Ovary (tissue), 7 donors: ENCODE measurements at regions not wholly inside any gene's neighbourhood (a gene's known extent, or its start where the extent isn't known, plus 50 kb on each side); places are given as distances from the start of the nearest gene placed in this dataset.

Experiments
- DNase-seq, 5 donors: peaks; one replicate each; pipeline ENCODE4 v3.0.0-alpha.2; 2019 to 2020
- H3K27ac ChIP-seq, 2 donors: fragments of 200-600 bp; one replicate each; pipeline versions ENCODE4 v1.5.1 to v1.8.0; 2019 to 2022
- H3K27me3 ChIP-seq: fragments of 200-600 bp; one replicate; pipeline ENCODE4 v1.8.0; 2022
- H3K36me3 ChIP-seq: fragments of 200-600 bp; sonication (generic); one replicate; pipeline ENCODE4 v1.5.1; 2019
- H3K4me1 ChIP-seq: one replicate; pipeline ENCODE4 v1.8.1; 2013; ENCODE audit warnings: mild to moderate bottlenecking, moderate library complexity; ENCODE audit not compliant: insufficient read depth
- H3K4me3 ChIP-seq: fragments of 200-600 bp; sonication (generic); one replicate; pipeline ENCODE4 v1.5.1; 2017
- H3K9me3 ChIP-seq, 2 donors: fragments of 200-600 bp in 1 of 2; sonication (generic) in 1 of 2; one replicate each; pipeline versions ENCODE4 v1.5.1 to v1.8.1; 2013 to 2019; ENCODE audit warnings: mild to moderate bottlenecking in 1 of 2, moderate library complexity in 1 of 2
- CTCF ChIP-seq, 3 donors: fragments of 450-650 bp in 2 of 3; fragments of 200-600 bp in 1 of 3; IDR thresholded peaks; one replicate each; pipeline versions ENCODE4 v1.5.1 to v1.8.0; 2016 to 2022; ENCODE audit warnings: antibody characterized with exemption in 3 of 3, mild to moderate bottlenecking in 1 of 3
- EP300 ChIP-seq: sonication (generic); formaldehyde crosslinking; IDR thresholded peaks from one replicate; pipeline ENCODE4 v1.6.1; 2017; ENCODE audit warnings: antibody characterized with exemption
- POLR2A ChIP-seq: fragments of 450-650 bp; IDR thresholded peaks from one replicate; pipeline ENCODE4 v1.6.1; 2017; ENCODE audit warnings: antibody characterized with exemption, mild to moderate bottlenecking, moderate library complexity
- WGBS, 3 donors: extraction: QIAGEN DNeasy Blood & Tissue Kit in 1 of 3; methylation state at CpG; one replicate each; pipeline versions ENCODE4 v1.1.5 to v1.1.7; 2013 to 2017; 5-methylcytosine and 5-hydroxymethylcytosine counted together
- intact Hi-C, 4 donors: fragments of 100-400 bp; cut with DNase I; formaldehyde crosslinking; loops; one replicate each; pipeline versions ENCODE4 v1.11.0 to v1.15.1; 2022 to 2023
- donor health status: DM: no; HTN: no; CAD: no; lungs with moderate emphysema.
- donor health status: DM: no; HTN: no; CAD: no.
- donor health status: Bipolar disorder and iron deficiency.
- donor health status: DM: no; HTN: no; CAD: no.
- donor health status: DM: yes; HTN: yes; CAD: no.

- TF ChIP-seq CTCF (IDR thresholded peaks at IDR 0.05) (no peak), POLR2A (no peak), EP300 (no peak)
- H3K4me1 ChIP-seq, result no peaks in the 10 kb centered on the region
- no peak overlapping the region for H3K27ac ChIP-seq
- H3K4me3 ChIP-seq, result no peak overlapping the region
- H3K27me3 ChIP-seq, result no peaks in the 10 kb centered on the region
- H3K36me3 ChIP-seq, result no peaks in the 10 kb centered on the region
- intact Hi-C loops, result no loop called here
- WGBS, 3 donors, result 46 to 52% (median 51%) methylated on average over 2 of the region's 2 CpGs
- no peak for DNase-seq
- no peaks in the 10 kb centered on the region for H3K9me3 ChIP-seq
Observed at GRCh38 chr5:51889703-51890102, 506.5 kb downstream of the ISL1 start.

GRCh38 chr5:51890435-51891116, 507.3 kb downstream of the ISL1 start:
- Histone ChIP-seq H3K27me3 (no peaks in the 10 kb centered on the region), H3K27ac (no peak overlapping the region), H3K9me3 (no peaks in the 10 kb centered on the region), H3K4me3 (no peak overlapping the region), H3K4me1 (no peaks in the 10 kb centered on the region), H3K36me3 (no peaks in the 10 kb centered on the region)
- 45 to 68% (median 54%) methylated on average over 5 of the region's 5 CpGs for WGBS, 3 donors
- intact Hi-C loops, result no loop called here
- DNase-seq, result no peak
- TF ChIP-seq CTCF (IDR thresholded peaks at IDR 0.05) (no peak), EP300 (no peak), POLR2A (no peak)

GRCh38 chr5:51892680-51893079, 509.4 kb downstream of the ISL1 start:
- Histone ChIP-seq H3K4me3 (no peak overlapping the region), H3K27ac (no peak overlapping the region), H3K27me3 (no peaks in the 10 kb centered on the region), H3K4me1 (no peaks in the 10 kb centered on the region), H3K9me3 (no peaks in the 10 kb centered on the region), H3K36me3 (no peaks in the 10 kb centered on the region)
- DNase-seq, result no peak
- TF ChIP-seq CTCF (IDR thresholded peaks at IDR 0.05) (no peak), POLR2A (no peak), EP300 (no peak)
- 79 to 89% (median 87%) methylated on average over 1 of the region's 1 CpG for WGBS, 3 donors
- intact Hi-C loops, result no loop called here

GRCh38 chr5:51895834-51896233, 512.6 kb downstream of the ISL1 start:
- intact Hi-C loops, result no loop called here
- TF ChIP-seq CTCF (IDR thresholded peaks at IDR 0.05) (no peak), POLR2A (no peak), EP300 (no peak)
- DNase-seq, result no peak
- Histone ChIP-seq H3K36me3 (no peaks in the 10 kb centered on the region), H3K27ac (no peak overlapping the region), H3K9me3 (no peaks in the 10 kb centered on the region), H3K4me3 (no peak overlapping the region), H3K27me3 (no peaks in the 10 kb centered on the region), H3K4me1 (no peaks in the 10 kb centered on the region)
